HG02943 (cell line): ENCODE measurements at regions not wholly inside any gene's neighbourhood (a gene's known extent, or its start where the extent isn't known, plus 50 kb on each side); places are given as distances from the start of the nearest gene placed in this dataset.

Experiments
- ATAC-seq: cut with Tn5 transposase; IDR thresholded peaks from one replicate; pipeline ENCODE4 v1.9.1; 2021; ENCODE audit warnings: mild to moderate bottlenecking, low read depth, moderate library complexity; ENCODE audit not compliant: unreplicated experiment

DNA sequence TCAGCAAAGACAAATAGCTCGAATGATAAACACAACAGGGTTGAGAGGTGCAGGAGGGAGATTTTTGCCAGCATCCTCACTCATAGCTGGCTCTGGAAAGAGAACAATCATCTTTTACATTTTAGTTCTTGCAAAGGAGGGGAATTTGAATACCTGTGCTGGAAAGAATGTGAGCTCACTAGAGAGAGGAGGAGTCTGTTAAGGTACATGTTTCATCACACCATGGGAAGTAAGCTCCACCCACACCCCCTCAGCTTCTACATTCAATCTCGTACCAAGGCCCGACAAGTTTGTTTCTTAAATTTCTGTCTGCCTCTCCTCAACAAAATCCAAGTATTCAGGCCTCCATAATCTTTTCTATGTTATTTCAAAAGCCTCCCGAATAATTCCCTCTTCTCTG lies 254.6 kb downstream of the BRINP1 start:
- ATAC-seq, result no peak
